ENCODE measurements at regions not wholly inside any gene's neighbourhood (a gene's known extent, or its start where the extent isn't known, plus 50 kb on each side); places are given as distances from the start of the nearest gene placed in this dataset.

- H3K4me1 ChIP-seq (ENCODE audit: low read length) = no peaks in the 10 kb centered on the region
- H3K79me2 ChIP-seq (ENCODE audit: low read length) = no peaks in the 10 kb centered on the region
- DNase-seq = peak; percentile 81
- H3K9me2 ChIP-seq (replicated peaks; ENCODE audit: insufficient read depth, low read length) = no peaks in the 10 kb centered on the region
- H3K36me3 ChIP-seq (ENCODE audit: insufficient read depth, low read length) = no peaks in the 10 kb centered on the region
- no peak overlapping the region for H3K27ac ChIP-seq (ENCODE audit: low read length)
- no peak overlapping the region for H2AFZ ChIP-seq (ENCODE audit: low read length)
- no peaks in the 10 kb centered on the region for H4K20me1 ChIP-seq (ENCODE audit: insufficient read depth, low read depth, low read length)
- H3K27me3 ChIP-seq (ENCODE audit: low read length) = no peaks in the 10 kb centered on the region
- no peaks in the 10 kb centered on the region for H3K9me3 ChIP-seq (ENCODE audit: low read length)
- no peak overlapping the region for H3K4me2 ChIP-seq (ENCODE audit: low read depth, low read length, poor library complexity, severe bottlenecking)
- no peak overlapping the region for H3K4me3 ChIP-seq (ENCODE audit: low read length)
- no peak overlapping the region for H3K9ac ChIP-seq (ENCODE audit: low read length)
These were observed 67.1 kb downstream of the OXSM start for GRCh38 chr3:25856902-25857518.

DNA sequence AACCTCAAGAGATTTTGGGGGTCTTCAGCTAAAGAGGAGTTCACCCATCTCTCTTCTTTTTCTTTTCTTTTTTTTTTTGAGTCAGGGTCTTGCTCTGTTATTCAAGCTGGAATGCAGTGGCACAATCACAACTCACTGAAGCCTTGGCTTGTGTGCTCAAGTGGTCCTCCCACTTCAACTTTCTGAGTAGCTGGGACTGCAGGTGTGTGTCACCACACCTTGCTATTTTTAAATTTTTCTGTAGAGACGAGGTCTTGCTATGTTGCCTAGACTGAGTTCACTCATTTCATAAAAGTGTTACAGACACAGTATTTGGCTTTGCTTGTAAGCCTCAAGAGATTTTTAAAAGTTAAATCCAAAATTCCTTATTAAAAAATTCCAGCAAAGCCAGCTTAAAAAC, 71.7 kb downstream of the OXSM start:
- H3K4me3 ChIP-seq (ENCODE audit: low read length) = no peak overlapping the region
- no peak for DNase-seq

GRCh38 chr3:25863011-25863415, 73.1 kb downstream of the OXSM start:
- no peak overlapping the region for H2AFZ ChIP-seq (ENCODE audit: low read length)
- no peaks in the 10 kb centered on the region for H3K9me2 ChIP-seq (replicated peaks; ENCODE audit: insufficient read depth, low read length)
- H3K27me3 ChIP-seq (ENCODE audit: low read length) = no peaks in the 10 kb centered on the region
- no peaks in the 10 kb centered on the region for H3K36me3 ChIP-seq (ENCODE audit: insufficient read depth, low read length)
- H3K4me3 ChIP-seq (ENCODE audit: low read length) = no peak overlapping the region
- peaks cover 8% of the 10 kb centered on the region; the same call in 1 of the 2 replicates for H3K4me1 ChIP-seq (ENCODE audit: low read length)
- H3K79me2 ChIP-seq (ENCODE audit: low read length) = no peaks in the 10 kb centered on the region
- H3K9me3 ChIP-seq (ENCODE audit: low read length) = no peaks in the 10 kb centered on the region
- no peak for DNase-seq
- no peaks in the 10 kb centered on the region for H4K20me1 ChIP-seq (ENCODE audit: insufficient read depth, low read depth, low read length)
- no peak overlapping the region for H3K27ac ChIP-seq (ENCODE audit: low read length)
- no peak overlapping the region for H3K9ac ChIP-seq (ENCODE audit: low read length)
- H3K4me2 ChIP-seq (ENCODE audit: low read depth, low read length, poor library complexity, severe bottlenecking) = no peak overlapping the region

More for the DNA sequence above, 71.7 kb downstream of the OXSM start:
- no peaks in the 10 kb centered on the region for H3K27me3 ChIP-seq (ENCODE audit: low read length)
- no peak overlapping the region for H2AFZ ChIP-seq (ENCODE audit: low read length)
- no peak overlapping the region for H3K27ac ChIP-seq (ENCODE audit: low read length)
- peaks cover 8% of the 10 kb centered on the region; the same call in 1 of the 2 replicates for H3K4me1 ChIP-seq (ENCODE audit: low read length)
- H3K79me2 ChIP-seq (ENCODE audit: low read length) = no peaks in the 10 kb centered on the region
- no peaks in the 10 kb centered on the region for H3K36me3 ChIP-seq (ENCODE audit: insufficient read depth, low read length)
- no peaks in the 10 kb centered on the region for H3K9me2 ChIP-seq (replicated peaks; ENCODE audit: insufficient read depth, low read length)
- H4K20me1 ChIP-seq (ENCODE audit: insufficient read depth, low read depth, low read length) = no peaks in the 10 kb centered on the region
- H3K4me2 ChIP-seq (ENCODE audit: low read depth, low read length, poor library complexity, severe bottlenecking) = no peak overlapping the region
- no peak overlapping the region for H3K9ac ChIP-seq (ENCODE audit: low read length)
- no peaks in the 10 kb centered on the region for H3K9me3 ChIP-seq (ENCODE audit: low read length)

DNA sequence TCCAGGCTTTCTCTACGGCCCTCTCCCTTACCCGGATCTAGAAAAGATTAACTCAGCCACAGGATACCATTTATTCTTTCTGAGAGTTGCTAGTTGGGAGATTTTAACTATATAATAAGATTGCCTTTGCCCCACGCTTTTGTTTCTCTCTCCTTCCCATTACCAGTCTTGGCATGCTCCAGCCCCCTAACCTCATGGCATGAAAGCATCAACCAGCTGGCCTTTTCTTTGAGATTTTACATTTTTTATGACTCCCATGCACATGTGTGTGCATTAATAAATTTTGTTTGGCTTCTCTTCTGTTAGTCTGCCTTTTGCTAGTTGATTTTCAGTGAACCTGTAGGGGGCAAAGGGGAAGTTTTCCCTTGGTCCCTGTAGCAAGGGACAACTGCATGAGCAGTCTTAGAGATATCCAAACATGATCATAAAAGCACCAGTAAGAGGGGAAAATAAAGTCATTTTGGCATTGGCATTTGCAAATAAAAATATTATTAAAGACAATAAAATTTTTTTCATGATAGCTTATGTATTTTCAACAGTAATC, 73.6 kb downstream of the OXSM start:
- DNase-seq = no peak
- H3K79me2 ChIP-seq (ENCODE audit: low read length) = no peaks in the 10 kb centered on the region
- no peak overlapping the region for H3K4me2 ChIP-seq (ENCODE audit: low read depth, low read length, poor library complexity, severe bottlenecking)
- no peak overlapping the region for H3K27ac ChIP-seq (ENCODE audit: low read length)
- no peak overlapping the region for H2AFZ ChIP-seq (ENCODE audit: low read length)
- no peaks in the 10 kb centered on the region for H3K36me3 ChIP-seq (ENCODE audit: insufficient read depth, low read length)
- H4K20me1 ChIP-seq (ENCODE audit: insufficient read depth, low read depth, low read length) = no peaks in the 10 kb centered on the region
- no peak overlapping the region for H3K4me3 ChIP-seq (ENCODE audit: low read length)
- H3K27me3 ChIP-seq (ENCODE audit: low read length) = no peaks in the 10 kb centered on the region
- no peak overlapping the region for H3K9ac ChIP-seq (ENCODE audit: low read length)
- H3K4me1 ChIP-seq (ENCODE audit: low read length) = peaks cover 8% of the 10 kb centered on the region; the same call in 1 of the 2 replicates
- H3K9me2 ChIP-seq (replicated peaks; ENCODE audit: insufficient read depth, low read length) = no peaks in the 10 kb centered on the region
- H3K9me3 ChIP-seq (ENCODE audit: low read length) = no peaks in the 10 kb centered on the region

DNA sequence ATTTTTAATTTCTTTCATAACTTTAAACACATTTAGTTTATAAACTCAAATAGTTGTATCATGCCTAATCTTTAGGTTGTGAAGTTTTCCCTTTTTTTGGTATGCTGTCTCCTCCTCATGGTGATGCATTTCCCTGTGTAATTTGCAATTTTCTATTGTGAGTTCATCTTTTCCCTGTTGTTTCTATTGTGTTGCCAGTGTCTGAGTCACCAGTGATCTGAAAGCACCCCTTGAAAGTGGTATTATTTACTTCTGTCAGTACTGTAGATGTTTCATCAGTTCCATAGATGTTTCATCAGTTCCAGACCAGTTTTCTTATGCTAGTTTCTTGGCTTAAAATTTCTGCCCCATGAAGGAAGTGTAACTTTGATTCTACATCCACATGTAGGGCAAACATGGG, 80.6 kb downstream of the OXSM start:
- no peaks in the 10 kb centered on the region for H3K27me3 ChIP-seq (ENCODE audit: low read length)
- H4K20me1 ChIP-seq (ENCODE audit: insufficient read depth, low read depth, low read length) = no peaks in the 10 kb centered on the region
- H3K4me2 ChIP-seq (ENCODE audit: low read depth, low read length, poor library complexity, severe bottlenecking) = no peak overlapping the region
- no peaks in the 10 kb centered on the region for H3K4me1 ChIP-seq (ENCODE audit: low read length)
- no peaks in the 10 kb centered on the region for H3K9me3 ChIP-seq (ENCODE audit: low read length)
- DNase-seq = no peak
- H3K79me2 ChIP-seq (ENCODE audit: low read length) = no peaks in the 10 kb centered on the region
- H3K4me3 ChIP-seq (ENCODE audit: low read length) = no peak overlapping the region
- H2AFZ ChIP-seq (ENCODE audit: low read length) = no peak overlapping the region
- H3K36me3 ChIP-seq (ENCODE audit: insufficient read depth, low read length) = no peaks in the 10 kb centered on the region
- H3K27ac ChIP-seq (ENCODE audit: low read length) = no peak overlapping the region
- H3K9ac ChIP-seq (ENCODE audit: low read length) = no peak overlapping the region
- no peaks in the 10 kb centered on the region for H3K9me2 ChIP-seq (replicated peaks; ENCODE audit: insufficient read depth, low read length)

- Histone ChIP-seq H3K4me2 (ENCODE audit: low read depth, low read length, poor library complexity, severe bottlenecking) (no peak overlapping the region), H3K27ac (ENCODE audit: low read length) (no peak overlapping the region), H3K9me2 (replicated peaks; ENCODE audit: insufficient read depth, low read length) (no peaks in the 10 kb centered on the region), H4K20me1 (ENCODE audit: insufficient read depth, low read depth, low read length) (no peaks in the 10 kb centered on the region), H3K9me3 (ENCODE audit: low read length) (no peaks in the 10 kb centered on the region), H3K27me3 (ENCODE audit: low read length) (no peaks in the 10 kb centered on the region), H3K36me3 (ENCODE audit: insufficient read depth, low read length) (no peaks in the 10 kb centered on the region), H3K4me3 (ENCODE audit: low read length) (no peak overlapping the region), H3K79me2 (ENCODE audit: low read length) (no peaks in the 10 kb centered on the region), H2AFZ (ENCODE audit: low read length) (no peak overlapping the region), H3K4me1 (ENCODE audit: low read length) (no peaks in the 10 kb centered on the region), H3K9ac (ENCODE audit: low read length) (no peak overlapping the region)
- DNase-seq = no peak
These were observed 82.4 kb downstream of the OXSM start for GRCh38 chr3:25872200-25872877.

GRCh38 chr3:25883492-25883891, 93.6 kb downstream of the OXSM start:
- Histone ChIP-seq H3K27ac (ENCODE audit: low read length) (no peak overlapping the region), H3K36me3 (ENCODE audit: insufficient read depth, low read length) (no peaks in the 10 kb centered on the region), H3K27me3 (ENCODE audit: low read length) (no peaks in the 10 kb centered on the region), H3K9me2 (replicated peaks; ENCODE audit: insufficient read depth, low read length) (no peaks in the 10 kb centered on the region), H3K9ac (ENCODE audit: low read length) (no peak overlapping the region), H3K4me1 (ENCODE audit: low read length) (no peaks in the 10 kb centered on the region), H3K4me3 (ENCODE audit: low read length) (no peak overlapping the region), H3K4me2 (ENCODE audit: low read depth, low read length, poor library complexity, severe bottlenecking) (no peak overlapping the region), H3K9me3 (ENCODE audit: low read length) (no peaks in the 10 kb centered on the region), H4K20me1 (ENCODE audit: insufficient read depth, low read depth, low read length) (no peaks in the 10 kb centered on the region), H2AFZ (ENCODE audit: low read length) (no peak overlapping the region), H3K79me2 (ENCODE audit: low read length) (no peaks in the 10 kb centered on the region)
- no peak for DNase-seq

- H3K9me3 ChIP-seq (ENCODE audit: low read length) = no peaks in the 10 kb centered on the region
- H3K4me3 ChIP-seq (ENCODE audit: low read length) = no peak overlapping the region
- no peak overlapping the region for H3K27ac ChIP-seq (ENCODE audit: low read length)
- H3K9ac ChIP-seq (ENCODE audit: low read length) = no peak overlapping the region
- H3K9me2 ChIP-seq (replicated peaks; ENCODE audit: insufficient read depth, low read length) = no peaks in the 10 kb centered on the region
- H2AFZ ChIP-seq (ENCODE audit: low read length) = no peak overlapping the region
- H4K20me1 ChIP-seq (ENCODE audit: insufficient read depth, low read depth, low read length) = no peaks in the 10 kb centered on the region
- DNase-seq = no peak
- H3K27me3 ChIP-seq (ENCODE audit: low read length) = no peaks in the 10 kb centered on the region
- H3K79me2 ChIP-seq (ENCODE audit: low read length) = no peaks in the 10 kb centered on the region
- H3K4me2 ChIP-seq (ENCODE audit: low read depth, low read length, poor library complexity, severe bottlenecking) = no peak overlapping the region
- no peaks in the 10 kb centered on the region for H3K4me1 ChIP-seq (ENCODE audit: low read length)
- no peaks in the 10 kb centered on the region for H3K36me3 ChIP-seq (ENCODE audit: insufficient read depth, low read length)
These were observed 95.1 kb downstream of the OXSM start for GRCh38 chr3:25884981-25885380.

Measured in Karpas-422 (cell line).